ENCODE measurements at regions not wholly inside any gene's neighbourhood (a gene's known extent, or its start where the extent isn't known, plus 50 kb on each side); places are given as distances from the start of the nearest gene placed in this dataset.

DNA sequence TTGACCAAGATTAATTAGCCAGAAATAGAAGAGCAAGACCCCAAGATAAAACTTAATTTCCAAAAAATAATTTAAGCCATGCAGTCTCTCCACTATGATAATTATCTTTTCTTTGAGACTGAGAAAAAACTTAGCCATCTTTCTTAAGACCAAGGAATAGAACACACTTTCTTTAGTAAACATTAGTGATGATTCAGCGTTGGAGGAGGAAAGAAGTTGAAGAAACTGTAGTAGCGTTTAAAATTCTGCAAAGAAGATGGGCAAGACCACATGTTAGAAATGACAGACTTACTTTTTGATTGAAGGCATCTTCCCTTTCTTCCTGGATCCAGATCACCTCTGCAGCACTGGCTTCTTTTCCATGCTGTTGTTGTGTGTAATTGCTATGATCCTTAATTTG, 124.8 kb upstream of the RASSF8 start:
- no peak for DNase-seq

DNA sequence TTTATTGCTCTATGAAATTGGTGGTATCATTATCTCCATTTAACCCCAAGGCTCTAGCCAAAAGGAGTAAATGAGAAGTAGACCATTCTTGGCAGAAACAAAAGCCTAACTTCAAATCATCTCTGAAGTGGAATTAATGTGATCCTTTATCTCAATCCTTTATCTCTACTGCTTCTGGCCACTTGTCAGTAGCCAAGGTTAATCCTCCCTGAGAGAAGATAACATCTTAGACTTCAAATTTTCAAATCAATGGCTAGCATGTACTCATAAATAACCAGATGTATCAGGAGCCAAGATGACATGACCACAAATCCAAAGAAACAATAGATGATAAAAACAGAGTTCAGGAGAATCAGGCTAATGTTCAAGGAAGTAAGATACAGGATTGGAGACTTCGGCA, 123.1 kb upstream of the RASSF8 start:
- DNase-seq: no peak

GRCh38 chr12:25838007-25838406, 120.5 kb upstream of the RASSF8 start:
- DNase-seq: no peak

DNA sequence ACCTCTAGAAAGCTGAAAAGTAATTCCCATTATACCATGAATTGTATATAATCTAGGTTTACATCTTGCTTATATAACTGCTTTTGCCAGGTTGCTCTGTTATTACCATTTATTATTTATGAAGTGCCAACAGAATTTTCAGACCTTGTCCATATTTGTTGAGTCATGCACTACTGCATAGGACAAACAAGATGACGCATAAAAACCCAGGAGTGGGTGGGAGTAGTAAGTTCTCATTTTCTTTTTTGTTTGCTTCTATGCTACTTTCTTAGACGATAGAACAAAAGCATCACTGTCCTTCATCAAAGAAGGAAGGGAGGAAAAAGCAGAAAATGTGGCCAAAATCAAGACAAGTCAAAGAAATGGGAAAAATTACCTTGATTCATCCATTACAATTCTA, 119.0 kb upstream of the RASSF8 start:
- DNase-seq: peak; percentile 83

DNA sequence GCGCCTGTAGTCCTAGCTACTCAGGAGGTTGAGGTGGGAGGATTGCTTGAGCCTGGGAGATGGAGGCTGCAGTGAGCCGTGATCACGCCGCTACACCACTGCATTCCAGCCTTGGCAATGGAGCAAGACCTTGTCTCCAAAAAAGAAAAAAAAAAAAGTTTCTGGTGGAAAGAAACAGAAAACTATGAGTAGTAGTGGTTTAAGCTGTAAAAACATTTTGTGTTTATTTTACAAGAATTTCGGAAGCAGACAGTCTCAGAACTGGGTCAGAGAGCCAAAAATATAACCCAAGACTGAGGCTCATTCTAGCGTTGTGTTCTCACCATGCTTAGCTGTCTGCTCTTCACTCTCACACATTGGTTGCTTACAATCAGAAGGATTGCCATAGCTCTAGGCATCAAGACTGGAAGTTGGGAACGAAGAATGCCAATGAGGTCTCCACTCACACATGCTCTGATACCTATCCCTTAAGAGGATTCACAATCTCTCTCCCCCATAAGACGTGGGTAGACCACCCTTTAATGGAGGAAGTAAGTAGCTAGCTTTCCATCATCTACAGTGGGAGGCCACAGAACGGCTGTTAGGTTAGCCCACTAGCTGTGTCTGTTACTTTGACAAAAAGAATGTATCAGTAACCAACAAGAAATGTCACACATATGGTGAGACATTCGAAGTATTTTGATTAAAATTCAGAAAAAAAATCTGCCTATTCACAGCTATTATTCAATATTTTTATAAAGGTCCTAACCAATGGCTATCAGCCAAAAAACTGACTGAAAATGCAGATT, 117.6 kb upstream of the RASSF8 start:
- DNase-seq: no peak

DNA sequence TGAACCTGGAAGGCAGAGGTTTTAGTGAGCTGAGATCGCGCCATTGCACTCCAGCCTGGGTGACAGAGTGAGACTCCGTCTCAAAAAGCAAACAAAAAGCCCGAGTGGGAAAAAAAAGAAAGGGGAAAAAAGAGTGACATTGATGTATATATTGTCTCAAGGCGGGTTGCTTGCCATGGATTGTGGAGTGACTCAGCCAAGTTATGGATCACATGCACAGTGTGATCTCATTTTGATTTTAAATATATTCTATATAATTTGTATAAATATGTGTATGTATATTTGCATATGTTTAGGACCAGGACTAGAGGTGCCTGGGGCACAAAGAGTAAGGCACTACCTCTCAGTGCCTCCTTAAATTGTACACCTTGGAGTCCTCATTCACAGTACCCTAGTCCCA, 116.2 kb upstream of the RASSF8 start:
- no peak for DNase-seq

- DNase-seq: peak; percentile 28
Observed at GRCh38 chr12:25843976-25844375, 114.5 kb upstream of the RASSF8 start.

DNA sequence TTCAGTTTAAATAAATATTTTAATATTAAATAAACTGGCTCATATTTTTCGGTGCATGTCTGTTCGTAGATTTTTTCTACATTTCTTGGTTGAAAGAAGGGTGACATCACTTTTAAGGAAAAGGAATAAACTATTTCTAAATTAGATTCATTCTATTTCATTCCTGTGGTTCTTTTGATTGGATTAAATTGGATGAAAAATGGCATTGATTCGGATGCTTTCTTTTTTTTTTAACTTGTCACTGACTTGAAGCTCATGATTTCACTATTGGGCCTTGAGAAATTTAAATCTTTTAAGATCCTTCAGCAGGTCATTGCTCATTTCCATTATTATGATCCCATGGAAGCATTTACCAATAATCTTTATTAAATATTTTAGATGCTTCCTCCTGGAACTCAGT, 113.1 kb upstream of the RASSF8 start:
- DNase-seq: no peak

DNA sequence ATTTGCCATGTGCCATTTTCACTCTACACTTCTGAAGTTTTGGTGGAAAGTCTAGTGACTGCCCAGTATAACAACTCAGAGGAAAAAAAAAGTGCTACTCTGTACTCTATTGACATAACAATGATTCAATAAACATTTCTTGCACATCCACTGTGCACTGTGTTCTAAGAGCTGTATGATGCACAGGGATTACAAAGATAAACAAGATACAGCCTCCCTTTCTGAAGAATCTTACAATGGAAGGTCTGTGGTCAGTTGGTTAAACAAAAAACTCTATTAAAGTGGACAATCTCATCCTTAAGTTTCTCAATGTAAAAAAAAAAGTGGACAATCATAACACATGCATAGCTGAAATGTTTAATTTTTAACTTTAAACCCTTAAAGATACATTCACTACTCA, 105.7 kb upstream of the RASSF8 start:
- DNase-seq: no peak

DNA sequence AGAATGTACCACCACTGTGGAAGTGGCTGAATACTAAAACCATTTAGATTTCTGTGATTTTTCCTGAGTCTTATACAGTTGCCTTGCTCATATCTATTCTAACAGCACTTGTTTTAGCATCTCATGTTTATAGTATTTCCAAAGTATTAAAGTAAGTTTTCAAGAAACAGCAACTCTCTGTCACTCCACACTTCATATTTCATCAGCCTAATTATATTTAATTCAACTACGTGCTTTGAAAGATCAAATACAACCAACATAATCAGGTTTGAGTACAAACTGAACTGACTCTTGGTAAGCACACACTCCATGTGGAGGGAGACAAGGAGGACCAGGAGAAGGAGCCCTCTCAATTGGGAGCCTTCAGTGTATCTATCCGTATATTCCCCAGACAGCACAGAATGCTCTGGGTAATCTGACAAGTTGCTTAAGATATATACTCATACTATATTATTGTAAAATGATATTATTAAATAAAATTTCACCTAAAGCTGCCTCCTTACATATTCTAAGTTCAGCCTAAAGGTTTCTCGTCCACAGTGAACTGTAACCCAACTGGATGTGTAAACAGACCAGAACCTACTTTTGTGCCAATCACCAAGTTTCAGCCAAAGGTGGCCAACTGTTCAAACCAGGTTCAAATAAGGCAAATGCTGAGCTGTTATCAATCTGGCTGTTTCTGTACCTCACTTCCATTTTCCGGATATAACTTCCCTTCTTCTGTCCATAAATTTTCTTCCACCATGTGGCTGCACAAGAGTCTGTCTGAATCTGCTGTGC, 105.0 kb upstream of the RASSF8 start:
- DNase-seq: no peak

DNA sequence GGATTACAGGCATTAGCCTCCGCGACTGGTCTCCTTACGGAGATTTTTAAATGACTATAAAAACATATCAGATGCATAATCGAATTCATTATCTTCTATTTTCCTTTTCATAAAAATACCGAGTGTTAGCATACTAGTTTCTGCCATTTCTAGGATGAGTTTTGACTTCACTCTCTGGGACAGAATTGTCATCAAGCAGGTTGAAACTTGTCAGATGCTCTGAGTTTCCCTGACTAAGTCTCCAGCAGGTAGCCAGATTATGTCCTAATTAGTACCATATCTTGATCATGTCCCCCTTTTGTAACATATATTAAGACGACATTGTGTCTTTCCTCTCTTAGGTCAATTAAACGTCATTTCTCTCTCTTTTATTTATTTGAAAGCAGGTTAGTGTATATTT, 103.5 kb upstream of the RASSF8 start:
- no peak for DNase-seq

DNA sequence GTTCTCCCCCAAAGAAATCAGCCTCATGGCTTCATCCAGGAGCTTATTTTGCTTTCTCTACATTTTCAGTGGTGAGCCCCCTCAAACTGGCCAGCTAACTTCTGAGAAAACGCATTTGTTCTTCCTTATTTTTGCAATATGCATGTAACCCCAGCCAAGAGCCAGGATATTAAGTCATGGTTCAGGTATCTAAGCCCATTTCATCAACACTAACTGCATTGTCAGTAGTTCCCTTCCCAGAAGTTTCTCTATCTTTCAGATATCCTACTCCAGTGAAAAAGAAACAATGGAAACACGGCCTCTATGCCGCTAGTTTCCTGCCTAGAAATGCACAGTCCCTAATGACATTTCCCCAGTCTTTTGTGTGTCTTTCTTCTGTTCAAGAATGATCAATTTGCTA, 102.8 kb upstream of the RASSF8 start:
- DNase-seq: no peak

DNA sequence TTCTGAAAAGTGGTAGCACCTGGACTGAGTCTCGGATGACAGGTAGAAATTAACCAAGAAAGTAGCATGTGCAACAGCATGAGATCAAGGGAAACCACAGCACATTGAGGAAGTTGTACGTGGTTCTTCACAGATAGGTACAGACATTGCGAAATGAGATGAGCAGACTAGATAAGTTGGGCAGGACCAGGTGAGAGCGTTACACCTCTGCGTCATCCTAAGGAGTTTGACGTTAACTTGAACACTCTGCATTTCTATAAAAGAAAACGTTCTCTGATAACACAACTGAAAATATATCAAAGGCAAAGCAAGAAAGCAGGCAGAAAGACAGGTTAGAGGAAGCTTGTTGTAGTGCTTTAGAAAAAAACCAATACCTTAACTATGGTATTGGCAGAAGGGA, 98.5 kb upstream of the RASSF8 start:
- no peak for DNase-seq

DNA sequence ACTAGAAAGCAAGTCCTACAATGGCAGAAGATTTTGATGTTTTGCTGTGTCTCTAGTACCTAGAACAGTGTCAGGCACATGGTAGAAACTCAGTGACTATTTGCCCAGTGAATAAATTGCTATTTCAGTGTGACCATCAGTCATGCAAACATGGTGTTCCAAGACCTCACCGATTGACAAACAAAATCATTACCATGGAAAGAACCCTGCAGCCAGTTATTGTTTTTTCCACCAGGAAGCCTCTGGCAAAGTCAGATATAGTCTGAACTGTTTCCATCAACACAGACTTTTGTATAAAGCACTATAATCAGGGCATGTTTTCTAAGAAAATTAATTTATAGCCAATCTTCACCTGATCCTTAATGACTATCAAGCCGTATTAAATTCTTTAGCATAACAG, 97.3 kb upstream of the RASSF8 start:
- DNase-seq: no peak

GRCh38 chr12:25864306-25865276, 93.9 kb upstream of the RASSF8 start:
- no peak for DNase-seq

DNA sequence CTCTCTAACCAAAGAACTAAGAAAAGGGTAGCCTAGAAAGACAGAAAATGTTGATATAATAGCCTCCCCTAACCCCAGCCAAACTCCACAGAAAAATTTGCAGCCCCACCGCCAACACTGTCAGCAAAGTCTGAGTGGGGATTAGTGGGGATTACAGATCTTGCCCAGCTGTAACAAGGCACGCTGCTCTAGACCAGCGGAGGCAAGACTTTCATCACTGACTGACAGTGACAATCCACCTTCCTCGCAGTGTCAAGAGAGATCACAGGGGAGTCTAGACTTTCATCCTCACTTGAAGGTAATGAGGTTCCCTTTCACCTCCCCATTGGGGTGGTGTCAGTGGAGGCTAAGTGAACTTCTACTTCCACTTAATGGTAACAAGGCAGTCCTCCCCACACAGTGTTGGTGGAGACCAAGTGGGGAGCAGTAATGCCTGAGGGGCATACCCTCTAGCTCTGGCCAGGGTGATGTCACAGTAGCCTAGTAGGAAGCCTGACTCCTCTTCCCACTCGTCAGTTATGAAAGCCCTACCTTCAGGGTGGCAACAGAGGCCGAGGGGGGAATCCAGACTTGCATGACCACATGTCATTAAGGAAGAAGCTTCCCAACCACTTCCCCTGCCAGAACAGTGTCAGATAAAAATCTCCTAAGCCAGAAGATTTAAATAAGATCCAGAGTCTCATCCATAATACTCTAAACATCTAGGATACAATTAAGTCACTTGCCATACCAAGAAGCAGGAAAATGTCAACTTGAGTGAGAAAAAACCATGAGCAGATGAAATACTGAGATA, 91.7 kb upstream of the RASSF8 start:
- DNase-seq: no peak

DNA sequence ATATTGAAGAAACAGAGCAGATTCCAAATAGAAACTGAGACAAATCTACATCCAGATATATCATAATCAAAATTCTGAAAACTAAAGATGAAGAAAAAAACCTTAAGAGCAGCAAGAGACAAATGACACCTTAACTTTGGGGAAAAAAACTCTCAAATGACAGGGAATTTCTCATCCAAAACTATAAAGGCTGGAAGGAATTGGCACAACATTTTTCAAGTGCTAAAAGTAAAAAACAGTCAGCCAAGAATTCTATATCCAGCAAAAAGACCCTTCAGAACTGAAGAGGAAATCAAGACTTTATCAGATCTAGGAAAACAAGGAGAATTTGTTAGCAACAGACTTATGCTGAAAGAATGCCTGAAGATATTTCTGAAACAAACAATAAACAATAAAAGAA, 90.3 kb upstream of the RASSF8 start:
- DNase-seq: no peak

DNA sequence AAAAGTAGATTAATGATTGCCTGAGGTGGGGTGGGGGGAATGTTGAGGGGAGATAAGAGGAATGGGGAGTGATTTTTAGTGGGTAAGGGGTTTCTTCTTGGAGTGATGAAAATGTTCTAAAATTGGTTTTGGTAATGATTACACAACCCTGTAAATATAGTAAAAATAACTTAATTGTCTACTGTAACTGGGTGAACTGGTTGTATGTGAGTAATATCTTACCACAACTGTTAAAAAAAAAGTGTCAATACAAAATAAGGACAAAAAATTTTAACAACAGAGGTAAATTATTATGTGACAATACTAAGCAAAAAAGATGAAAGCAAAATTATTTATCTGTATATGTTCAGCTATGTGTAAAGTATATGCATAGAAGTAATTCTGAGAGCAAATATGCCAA, 86.3 kb upstream of the RASSF8 start:
- no peak for DNase-seq

DNA sequence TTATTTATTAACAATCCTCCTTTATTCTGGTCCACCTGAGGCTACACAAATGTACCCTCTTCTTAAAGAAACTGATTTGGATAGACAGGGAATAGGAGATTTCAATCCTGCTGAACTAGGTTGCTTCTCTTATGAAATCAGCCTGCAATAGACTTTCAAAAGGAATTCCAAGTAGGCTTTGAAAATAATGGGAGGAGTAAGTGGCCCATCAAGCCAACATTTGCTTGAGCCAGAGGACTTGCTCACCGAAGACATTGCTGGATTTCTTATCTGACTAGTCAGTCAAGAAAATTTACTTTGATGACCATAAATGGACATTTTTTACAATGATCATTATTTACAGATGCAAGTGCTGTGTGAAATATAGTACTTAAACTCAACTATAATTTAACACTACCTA, 82.8 kb upstream of the RASSF8 start:
- no peak for DNase-seq

DNA sequence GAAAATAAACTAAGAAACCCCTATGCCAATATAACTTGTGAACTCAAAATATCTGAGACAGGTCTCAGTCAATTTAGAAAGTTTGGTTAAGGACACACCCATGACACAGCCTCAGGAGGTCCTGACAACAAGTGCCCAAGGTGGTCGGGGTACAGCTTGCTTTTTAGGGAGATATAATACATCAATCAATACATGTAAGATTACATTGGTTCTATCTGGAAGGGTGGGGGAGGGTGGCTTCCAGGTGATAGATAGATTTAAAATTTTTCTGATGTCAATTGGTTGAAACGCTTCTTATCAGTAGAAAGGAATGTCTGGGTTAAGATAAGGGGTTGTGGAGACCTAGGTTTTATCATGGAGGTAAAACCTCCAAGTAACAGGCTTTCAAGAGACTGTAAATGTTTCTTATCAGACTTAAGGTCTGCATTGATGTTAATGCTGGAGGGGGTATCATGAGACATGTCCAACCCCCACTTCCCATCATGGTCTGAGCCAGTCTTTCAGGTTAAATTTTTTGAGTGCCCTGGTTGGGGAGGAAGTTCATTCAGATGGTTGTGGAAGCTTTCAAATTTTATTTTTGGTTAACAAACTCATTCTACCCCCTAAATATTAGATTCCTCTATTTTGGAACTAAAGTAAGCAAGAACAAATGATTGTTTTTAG, 82.0 kb upstream of the RASSF8 start:
- no peak for DNase-seq

- no peak for DNase-seq
Observed at GRCh38 chr12:25877446-25877845, 81.0 kb upstream of the RASSF8 start.

- DNase-seq: no peak
Observed at GRCh38 chr12:25882266-25882665, 76.2 kb upstream of the RASSF8 start.

Measured in NCI-H510A treated with DMSO at 0.1 percent for 48 hours (cell line).